ENCODE measurements at regions not wholly inside any gene's neighbourhood (a gene's known extent, or its start where the extent isn't known, plus 50 kb on each side); places are given as distances from the start of the nearest gene placed in this dataset.

DNA sequence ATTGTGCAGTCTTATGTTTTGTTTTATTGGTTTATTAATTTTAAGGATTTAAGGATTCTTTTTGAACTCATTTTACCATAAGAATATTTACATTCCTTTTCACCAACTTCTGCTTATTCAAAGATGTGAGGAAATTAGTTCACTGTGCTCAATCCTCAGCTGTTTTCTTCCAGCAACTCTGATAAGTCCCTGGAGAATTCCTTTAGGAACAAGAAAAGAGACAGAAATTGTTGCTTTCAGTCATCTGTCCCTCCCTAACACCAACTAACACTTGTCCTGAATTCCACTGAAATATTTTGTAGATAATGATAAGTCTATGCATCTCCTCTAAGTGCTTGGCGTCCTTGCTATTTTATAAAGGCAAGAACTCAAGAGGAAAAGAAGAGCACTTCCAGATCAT is 334.8 kb upstream of the MARCKS start:
- H3K79me2 ChIP-seq (ENCODE audit: low read length) = no peaks in the 10 kb centered on the region
- no peaks in the 10 kb centered on the region for H3K9me3 ChIP-seq (replicated peaks; ENCODE audit: insufficient read depth, low read length)
- H4K20me1 ChIP-seq (ENCODE audit: insufficient read depth, low read length) = no peaks in the 10 kb centered on the region
- no peak overlapping the region for H2AFZ ChIP-seq (ENCODE audit: low read length)
- H3K4me2 ChIP-seq (ENCODE audit: low read depth, low read length) = no peak overlapping the region
- no peaks in the 10 kb centered on the region for H3K36me3 ChIP-seq (replicated peaks; ENCODE audit: insufficient read depth, low read length)
- H3K9me2 ChIP-seq (replicated peaks; ENCODE audit: insufficient read depth, low read length) = no peaks in the 10 kb centered on the region
- no peak overlapping the region for H3K27ac ChIP-seq (ENCODE audit: low read length)
- H3K9ac ChIP-seq (ENCODE audit: low read length) = no peak overlapping the region
- no peak overlapping the region for H3K4me3 ChIP-seq (ENCODE audit: low read length)
- no peaks in the 10 kb centered on the region for H3F3A ChIP-seq (ENCODE audit: insufficient read depth, low read length)
- H3K27me3 ChIP-seq (replicated peaks; ENCODE audit: insufficient read depth, low read length) = no peaks in the 10 kb centered on the region
- H3K4me1 ChIP-seq (ENCODE audit: low read length) = no peaks in the 10 kb centered on the region
- no peak for DNase-seq
- TF ChIP-seq EZH2 (optimal IDR thresholded peaks at IDR 0.05; ENCODE audit: low read depth, low read length) = no peak
- TF ChIP-seq EZH2phosphoT487 (IDR thresholded peaks at IDR 0.05; ENCODE audit: low read length) = no peak
- TF ChIP-seq, protein P1, sequence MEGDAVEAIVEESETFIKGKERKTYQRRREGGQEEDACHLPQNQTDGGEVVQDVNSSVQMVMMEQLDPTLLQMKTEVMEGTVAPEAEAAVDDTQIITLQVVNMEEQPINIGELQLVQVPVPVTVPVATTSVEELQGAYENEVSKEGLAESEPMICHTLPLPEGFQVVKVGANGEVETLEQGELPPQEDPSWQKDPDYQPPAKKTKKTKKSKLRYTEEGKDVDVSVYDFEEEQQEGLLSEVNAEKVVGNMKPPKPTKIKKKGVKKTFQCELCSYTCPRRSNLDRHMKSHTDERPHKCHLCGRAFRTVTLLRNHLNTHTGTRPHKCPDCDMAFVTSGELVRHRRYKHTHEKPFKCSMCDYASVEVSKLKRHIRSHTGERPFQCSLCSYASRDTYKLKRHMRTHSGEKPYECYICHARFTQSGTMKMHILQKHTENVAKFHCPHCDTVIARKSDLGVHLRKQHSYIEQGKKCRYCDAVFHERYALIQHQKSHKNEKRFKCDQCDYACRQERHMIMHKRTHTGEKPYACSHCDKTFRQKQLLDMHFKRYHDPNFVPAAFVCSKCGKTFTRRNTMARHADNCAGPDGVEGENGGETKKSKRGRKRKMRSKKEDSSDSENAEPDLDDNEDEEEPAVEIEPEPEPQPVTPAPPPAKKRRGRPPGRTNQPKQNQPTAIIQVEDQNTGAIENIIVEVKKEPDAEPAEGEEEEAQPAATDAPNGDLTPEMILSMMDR (IDR thresholded peaks at IDR 0.05; ENCODE audit: low read length) = no peak

DNA sequence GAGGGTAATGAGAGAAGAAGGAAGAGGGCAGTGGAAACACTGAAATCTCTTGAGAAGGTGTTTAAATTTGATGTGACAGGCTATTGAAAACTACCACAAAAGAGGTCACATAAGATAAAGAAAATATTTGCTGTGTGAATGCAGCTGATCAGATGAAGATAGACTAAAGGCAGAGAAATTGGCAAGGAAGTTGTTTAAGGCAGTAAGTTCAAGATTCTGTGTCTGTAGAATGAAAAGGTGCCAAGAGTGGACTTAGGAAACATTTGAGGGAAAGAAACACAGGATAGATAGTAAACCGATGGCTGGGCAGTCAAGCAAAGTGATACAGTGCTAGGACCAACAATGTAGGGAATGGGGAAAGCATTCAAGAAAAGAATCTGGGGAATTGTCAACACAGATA is 332.3 kb upstream of the MARCKS start:
- H3K9me3 ChIP-seq (replicated peaks; ENCODE audit: insufficient read depth, low read length) = no peaks in the 10 kb centered on the region
- no peaks in the 10 kb centered on the region for H3K27me3 ChIP-seq (replicated peaks; ENCODE audit: insufficient read depth, low read length)
- H3K4me1 ChIP-seq (ENCODE audit: low read length) = no peaks in the 10 kb centered on the region
- H3K27ac ChIP-seq (ENCODE audit: low read length) = no peak overlapping the region
- DNase-seq = no peak
- H3K4me3 ChIP-seq (ENCODE audit: low read length) = no peak overlapping the region
- H3K9ac ChIP-seq (ENCODE audit: low read length) = no peak overlapping the region
- H3K79me2 ChIP-seq (ENCODE audit: low read length) = no peaks in the 10 kb centered on the region
- TF ChIP-seq EZH2phosphoT487 (IDR thresholded peaks at IDR 0.05; ENCODE audit: low read length) = no peak
- no peak overlapping the region for H3K4me2 ChIP-seq (ENCODE audit: low read depth, low read length)
- no peaks in the 10 kb centered on the region for H3K9me2 ChIP-seq (replicated peaks; ENCODE audit: insufficient read depth, low read length)
- no peak overlapping the region for H2AFZ ChIP-seq (ENCODE audit: low read length)
- no peaks in the 10 kb centered on the region for H3F3A ChIP-seq (ENCODE audit: insufficient read depth, low read length)
- no peaks in the 10 kb centered on the region for H3K36me3 ChIP-seq (replicated peaks; ENCODE audit: insufficient read depth, low read length)
- H4K20me1 ChIP-seq (ENCODE audit: insufficient read depth, low read length) = no peaks in the 10 kb centered on the region

DNA sequence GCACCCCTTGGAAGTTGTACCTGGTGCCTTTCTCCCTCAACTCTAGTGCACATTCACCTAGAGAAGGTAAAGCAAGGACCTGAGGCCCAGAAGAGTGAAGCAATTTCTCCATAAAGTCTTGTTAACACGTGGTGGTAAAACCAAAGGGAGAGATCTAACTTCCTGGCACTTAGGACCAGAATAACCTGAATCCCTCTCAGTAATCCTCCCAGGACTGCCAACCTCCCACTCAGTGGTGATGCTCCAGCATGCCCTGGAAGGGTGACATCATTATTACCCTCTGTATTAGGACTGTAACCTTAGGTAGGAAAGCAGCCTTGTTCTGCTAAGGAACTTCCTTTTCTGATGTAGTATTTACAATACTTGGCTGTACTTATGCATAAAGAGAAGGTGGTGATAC is 330.6 kb upstream of the MARCKS start:
- Histone ChIP-seq H3K4me1 (ENCODE audit: low read length) (no peaks in the 10 kb centered on the region), H4K20me1 (ENCODE audit: insufficient read depth, low read length) (no peaks in the 10 kb centered on the region), H3K4me3 (ENCODE audit: low read length) (no peak overlapping the region), H3F3A (ENCODE audit: insufficient read depth, low read length) (no peaks in the 10 kb centered on the region), H2AFZ (ENCODE audit: low read length) (no peak overlapping the region), H3K36me3 (replicated peaks; ENCODE audit: insufficient read depth, low read length) (no peaks in the 10 kb centered on the region), H3K27me3 (replicated peaks; ENCODE audit: insufficient read depth, low read length) (no peaks in the 10 kb centered on the region), H3K9ac (ENCODE audit: low read length) (no peak overlapping the region), H3K9me3 (replicated peaks; ENCODE audit: insufficient read depth, low read length) (no peaks in the 10 kb centered on the region), H3K9me2 (replicated peaks; ENCODE audit: insufficient read depth, low read length) (no peaks in the 10 kb centered on the region), H3K79me2 (ENCODE audit: low read length) (no peaks in the 10 kb centered on the region), H3K27ac (ENCODE audit: low read length) (no peak overlapping the region), H3K4me2 (ENCODE audit: low read depth, low read length) (no peak overlapping the region)
- no peak for DNase-seq
- TF ChIP-seq EZH2 (optimal IDR thresholded peaks at IDR 0.05; ENCODE audit: low read depth, low read length) (no peak), EZH2phosphoT487 (IDR thresholded peaks at IDR 0.05; ENCODE audit: low read length) (no peak)
- TF ChIP-seq, protein P1 (IDR thresholded peaks at IDR 0.05; ENCODE audit: low read length) = no peak

DNA sequence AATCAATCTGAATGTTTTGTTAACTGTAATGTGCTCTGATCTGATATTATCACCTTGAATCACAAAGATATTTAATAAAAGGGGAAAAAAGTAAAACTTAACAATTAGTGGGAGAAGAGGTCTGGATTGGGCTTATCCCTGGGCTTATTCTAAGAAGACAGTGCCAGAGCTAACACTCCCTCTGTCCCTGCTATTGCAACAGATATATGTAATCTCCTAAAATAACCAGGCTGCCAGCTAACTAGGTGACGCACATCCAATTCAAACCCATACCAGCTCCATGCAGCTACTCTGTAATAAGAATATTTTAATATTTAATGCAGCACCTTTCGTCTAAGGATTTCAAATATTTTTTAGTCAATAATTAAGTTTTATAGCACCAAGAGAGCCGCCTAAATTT is 330.1 kb upstream of the MARCKS start:
- H3F3A ChIP-seq (ENCODE audit: insufficient read depth, low read length) = no peaks in the 10 kb centered on the region
- no peak overlapping the region for H3K4me3 ChIP-seq (ENCODE audit: low read length)
- no peaks in the 10 kb centered on the region for H3K27me3 ChIP-seq (replicated peaks; ENCODE audit: insufficient read depth, low read length)
- H4K20me1 ChIP-seq (ENCODE audit: insufficient read depth, low read length) = no peaks in the 10 kb centered on the region
- no peaks in the 10 kb centered on the region for H3K36me3 ChIP-seq (replicated peaks; ENCODE audit: insufficient read depth, low read length)
- H3K27ac ChIP-seq (ENCODE audit: low read length) = no peak overlapping the region
- H3K9me2 ChIP-seq (replicated peaks; ENCODE audit: insufficient read depth, low read length) = no peaks in the 10 kb centered on the region
- H3K4me1 ChIP-seq (ENCODE audit: low read length) = no peaks in the 10 kb centered on the region
- no peak overlapping the region for H3K4me2 ChIP-seq (ENCODE audit: low read depth, low read length)
- no peaks in the 10 kb centered on the region for H3K9me3 ChIP-seq (replicated peaks; ENCODE audit: insufficient read depth, low read length)
- no peak for TF ChIP-seq EZH2 (optimal IDR thresholded peaks at IDR 0.05; ENCODE audit: low read depth, low read length)
- TF ChIP-seq, protein P1 (IDR thresholded peaks at IDR 0.05; ENCODE audit: low read length) = no peak
- TF ChIP-seq EZH2phosphoT487 (IDR thresholded peaks at IDR 0.05; ENCODE audit: low read length) = no peak
- H3K9ac ChIP-seq (ENCODE audit: low read length) = no peak overlapping the region
- no peak for DNase-seq
- no peak overlapping the region for H2AFZ ChIP-seq (ENCODE audit: low read length)
- no peaks in the 10 kb centered on the region for H3K79me2 ChIP-seq (ENCODE audit: low read length)

Measured in MM.1S (cell line).